ENCODE measurements at regions not wholly inside any gene's neighbourhood (a gene's known extent, or its start where the extent isn't known, plus 50 kb on each side); places are given as distances from the start of the nearest gene placed in this dataset.
A peak's percentile ranks its signal among the peaks of the same experiment; 100 is the strongest.

- no peaks in the 10 kb centered on the region for H3K9me3 ChIP-seq (ENCODE audit: severe bottlenecking)
- no peak for TF ChIP-seq CTCF (IDR thresholded peaks at IDR 0.05; ENCODE audit: poor library complexity, severe bottlenecking)
- no peak overlapping the region for H3K4me3 ChIP-seq (ENCODE audit: severe bottlenecking)
- H3K36me3 ChIP-seq (ENCODE audit: low read depth) = no peaks in the 10 kb centered on the region
- ATAC-seq (ENCODE audit: low read depth) (no peak), DNase-seq (ENCODE audit: low spot score) (no peak)
- no peak overlapping the region for H3K27ac ChIP-seq (ENCODE audit: poor library complexity, severe bottlenecking)
- H3K27me3 ChIP-seq (ENCODE audit: insufficient read depth, poor library complexity, severe bottlenecking) = peaks cover 9% of the 10 kb centered on the region
- no peaks in the 10 kb centered on the region for H3K4me1 ChIP-seq (ENCODE audit: insufficient read depth, poor library complexity, severe bottlenecking)
Observed at GRCh38 chr9:25936031-25936430, 257.8 kb upstream of the TUSC1 start.

DNA sequence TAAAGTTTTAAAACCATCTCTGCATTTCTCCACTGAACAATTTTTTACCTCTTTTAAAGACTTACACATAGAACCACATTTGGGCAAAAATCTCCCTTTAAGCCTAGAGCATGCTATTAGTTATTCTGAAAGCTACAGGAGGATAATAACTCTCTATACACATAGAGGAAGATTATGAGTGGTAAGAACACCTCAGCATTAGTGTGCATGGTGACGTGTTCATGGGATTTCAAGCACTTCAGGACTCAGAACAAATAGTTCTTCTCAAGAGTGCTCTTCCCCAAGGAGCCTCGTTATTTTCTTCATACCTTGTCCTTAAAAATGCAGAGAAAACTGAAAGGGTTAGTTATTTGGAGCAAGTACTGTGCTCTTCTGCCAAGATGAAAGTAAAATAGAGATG is 256.9 kb upstream of the TUSC1 start:
- Histone ChIP-seq H3K9me3 (ENCODE audit: severe bottlenecking) (no peaks in the 10 kb centered on the region), H3K4me1 (ENCODE audit: insufficient read depth, poor library complexity, severe bottlenecking) (no peaks in the 10 kb centered on the region), H3K27ac (ENCODE audit: poor library complexity, severe bottlenecking) (no peak overlapping the region), H3K36me3 (ENCODE audit: low read depth) (no peaks in the 10 kb centered on the region), H3K4me3 (ENCODE audit: severe bottlenecking) (no peak overlapping the region), H3K27me3 (ENCODE audit: insufficient read depth, poor library complexity, severe bottlenecking) (peaks cover 9% of the 10 kb centered on the region)
- DNase-seq (ENCODE audit: low spot score) (no peak), ATAC-seq (ENCODE audit: low read depth) (peak; percentile 38; the same call in 1 of the 3 replicates)
- no peak for TF ChIP-seq CTCF (IDR thresholded peaks at IDR 0.05; ENCODE audit: poor library complexity, severe bottlenecking)

GRCh38 chr9:25918761-25919160 is 240.5 kb upstream of the TUSC1 start:
- Histone ChIP-seq H3K9me3 (ENCODE audit: severe bottlenecking) (no peaks in the 10 kb centered on the region), H3K4me3 (ENCODE audit: severe bottlenecking) (no peak overlapping the region), H3K36me3 (ENCODE audit: low read depth) (no peaks in the 10 kb centered on the region), H3K27me3 (ENCODE audit: insufficient read depth, poor library complexity, severe bottlenecking) (peaks cover 26% of the 10 kb centered on the region), H3K27ac (ENCODE audit: poor library complexity, severe bottlenecking) (no peak overlapping the region), H3K4me1 (ENCODE audit: insufficient read depth, poor library complexity, severe bottlenecking) (no peaks in the 10 kb centered on the region)
- TF ChIP-seq CTCF (IDR thresholded peaks at IDR 0.05; ENCODE audit: poor library complexity, severe bottlenecking) = no peak
- no peak for ATAC-seq (ENCODE audit: low read depth)
- DNase-seq (ENCODE audit: low spot score) = no peak

DNA sequence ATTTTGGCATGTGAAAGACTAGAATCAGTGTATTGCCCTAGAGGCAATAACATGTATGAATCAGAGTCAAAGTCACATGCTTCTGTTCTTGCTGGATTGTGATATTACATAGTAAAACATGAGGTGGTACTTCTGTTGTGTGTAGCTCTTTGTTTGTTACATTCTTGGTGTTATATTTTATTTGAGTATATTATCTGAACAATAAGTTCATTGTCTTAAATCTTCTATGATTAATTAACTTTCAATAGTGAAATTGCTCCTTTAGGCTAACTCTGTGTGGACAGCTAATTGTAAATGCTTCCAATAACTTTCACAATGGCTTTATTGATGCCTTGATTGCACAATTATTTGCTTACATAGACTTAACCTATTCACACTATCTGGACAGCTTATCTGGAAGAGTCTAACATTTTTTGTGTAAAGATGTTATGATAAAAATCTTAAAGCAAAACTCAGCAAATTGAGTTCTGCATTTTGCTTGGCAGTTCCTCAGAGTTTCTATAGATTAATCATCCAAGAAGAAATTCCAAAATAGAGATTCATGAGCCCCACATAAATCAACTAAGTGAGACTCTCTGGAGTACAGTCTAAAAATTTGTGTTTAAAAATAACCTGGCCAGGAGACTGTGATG is 239.6 kb upstream of the TUSC1 start:
- Histone ChIP-seq H3K36me3 (ENCODE audit: low read depth) (no peaks in the 10 kb centered on the region), H3K4me3 (ENCODE audit: severe bottlenecking) (no peak overlapping the region), H3K9me3 (ENCODE audit: severe bottlenecking) (no peaks in the 10 kb centered on the region), H3K27me3 (ENCODE audit: insufficient read depth, poor library complexity, severe bottlenecking) (peaks cover 26% of the 10 kb centered on the region), H3K27ac (ENCODE audit: poor library complexity, severe bottlenecking) (no peak overlapping the region), H3K4me1 (ENCODE audit: insufficient read depth, poor library complexity, severe bottlenecking) (no peaks in the 10 kb centered on the region)
- no peak for TF ChIP-seq CTCF (IDR thresholded peaks at IDR 0.05; ENCODE audit: poor library complexity, severe bottlenecking)
- DNase-seq (ENCODE audit: low spot score) (no peak), ATAC-seq (ENCODE audit: low read depth) (no peak)

DNA sequence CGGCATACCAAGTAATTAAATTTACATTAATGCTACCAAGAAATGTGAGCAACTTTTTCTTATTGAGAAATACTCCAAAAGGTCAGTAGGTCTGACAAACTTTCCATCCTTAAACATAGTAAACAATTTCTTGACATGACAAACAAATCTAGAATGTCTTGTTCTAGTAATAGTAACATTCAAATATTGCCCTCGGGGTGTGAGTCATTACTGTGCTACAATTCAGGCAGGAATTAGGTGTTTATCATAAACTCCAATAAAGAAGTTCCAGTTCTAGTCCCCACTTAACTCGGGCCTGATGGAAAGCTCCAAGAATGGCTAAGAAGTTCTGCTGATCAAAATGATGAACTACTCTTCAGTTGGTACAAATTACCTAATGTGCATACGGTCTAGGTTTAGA is 235.6 kb upstream of the TUSC1 start:
- peaks cover 21% of the 10 kb centered on the region for H3K27me3 ChIP-seq (ENCODE audit: insufficient read depth, poor library complexity, severe bottlenecking)
- no peaks in the 10 kb centered on the region for H3K36me3 ChIP-seq (ENCODE audit: low read depth)
- H3K27ac ChIP-seq (ENCODE audit: poor library complexity, severe bottlenecking) = no peak overlapping the region
- H3K4me1 ChIP-seq (ENCODE audit: insufficient read depth, poor library complexity, severe bottlenecking) = no peaks in the 10 kb centered on the region
- H3K4me3 ChIP-seq (ENCODE audit: severe bottlenecking) = no peak overlapping the region
- no peak for DNase-seq (ENCODE audit: low spot score)
- no peak for ATAC-seq (ENCODE audit: low read depth)
- H3K9me3 ChIP-seq (ENCODE audit: severe bottlenecking) = no peaks in the 10 kb centered on the region
- no peak for TF ChIP-seq CTCF (IDR thresholded peaks at IDR 0.05; ENCODE audit: poor library complexity, severe bottlenecking)

Data from RWPE2 (cell line).